NCI-H146 treated with DMSO at 0.1 percent for 48 hours (cell line): ENCODE measurements at regions not wholly inside any gene's neighbourhood (a gene's known extent, or its start where the extent isn't known, plus 50 kb on each side); places are given as distances from the start of the nearest gene placed in this dataset.

ENCODE experiments used
- DNase-seq: peaks from one replicate; lab custom pipeline; 2025; ENCODE audit not compliant: unreplicated experiment; lab: John Stamatoyannopoulos, UW

DNA sequence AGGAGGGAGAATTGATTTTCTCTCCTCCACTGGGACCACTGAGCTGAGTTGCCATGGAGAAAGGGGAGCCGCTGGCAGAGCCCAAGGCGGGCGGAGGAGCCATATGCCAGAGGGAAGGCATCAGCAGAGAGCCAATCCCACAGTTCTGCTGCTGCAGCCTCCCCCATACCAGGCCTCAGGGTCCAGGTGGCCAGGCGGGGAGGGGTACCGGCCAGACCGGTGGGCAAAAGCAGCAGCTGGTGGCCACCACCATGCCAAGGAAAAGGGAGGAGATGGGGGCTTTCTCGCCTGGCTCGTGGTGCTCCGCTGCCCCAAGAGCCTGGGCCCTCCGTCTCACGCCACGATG, 72.8 kb downstream of the PITPNM2 start:
- no peak for DNase-seq

DNA sequence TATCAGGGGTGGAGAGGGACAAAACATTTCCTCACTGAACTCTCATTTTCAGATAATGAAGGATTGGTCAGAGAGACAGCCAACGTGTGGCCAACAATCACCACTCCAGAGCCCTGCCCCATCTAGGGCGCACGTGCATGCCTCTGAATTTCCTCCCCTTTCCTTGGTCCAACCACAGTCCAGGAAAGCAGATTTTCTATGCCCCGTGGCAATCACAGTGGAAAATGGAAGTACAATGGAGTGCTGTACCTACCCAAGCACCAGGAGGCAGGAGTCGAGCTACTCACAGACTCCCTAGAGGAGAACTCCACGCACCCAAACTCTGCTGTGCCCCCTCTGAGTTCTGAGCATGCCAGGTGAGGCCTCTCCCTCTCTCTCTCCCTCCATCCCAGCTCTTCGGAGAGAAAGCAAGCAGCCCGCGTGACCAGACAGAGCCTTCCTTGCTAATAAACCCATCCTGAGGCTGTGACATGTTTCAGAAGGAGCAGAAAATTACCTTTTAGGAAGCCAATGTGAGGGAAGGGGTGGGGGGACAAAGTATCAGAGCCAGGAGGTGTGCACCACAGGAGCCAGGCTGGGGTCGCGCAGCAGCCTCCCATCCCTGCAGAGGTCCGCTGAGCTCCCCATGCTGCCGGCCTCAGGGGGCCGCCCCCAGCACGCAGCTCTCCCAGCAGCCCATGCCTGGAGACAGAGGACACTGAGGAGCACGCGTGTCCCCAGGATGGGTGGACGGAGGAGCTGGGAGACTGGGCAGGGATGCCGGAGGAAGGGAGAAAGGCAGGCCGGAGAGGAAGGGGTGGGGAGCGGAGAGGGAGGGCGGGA, 73.4 kb downstream of the PITPNM2 start:
- DNase-seq: no peak

DNA sequence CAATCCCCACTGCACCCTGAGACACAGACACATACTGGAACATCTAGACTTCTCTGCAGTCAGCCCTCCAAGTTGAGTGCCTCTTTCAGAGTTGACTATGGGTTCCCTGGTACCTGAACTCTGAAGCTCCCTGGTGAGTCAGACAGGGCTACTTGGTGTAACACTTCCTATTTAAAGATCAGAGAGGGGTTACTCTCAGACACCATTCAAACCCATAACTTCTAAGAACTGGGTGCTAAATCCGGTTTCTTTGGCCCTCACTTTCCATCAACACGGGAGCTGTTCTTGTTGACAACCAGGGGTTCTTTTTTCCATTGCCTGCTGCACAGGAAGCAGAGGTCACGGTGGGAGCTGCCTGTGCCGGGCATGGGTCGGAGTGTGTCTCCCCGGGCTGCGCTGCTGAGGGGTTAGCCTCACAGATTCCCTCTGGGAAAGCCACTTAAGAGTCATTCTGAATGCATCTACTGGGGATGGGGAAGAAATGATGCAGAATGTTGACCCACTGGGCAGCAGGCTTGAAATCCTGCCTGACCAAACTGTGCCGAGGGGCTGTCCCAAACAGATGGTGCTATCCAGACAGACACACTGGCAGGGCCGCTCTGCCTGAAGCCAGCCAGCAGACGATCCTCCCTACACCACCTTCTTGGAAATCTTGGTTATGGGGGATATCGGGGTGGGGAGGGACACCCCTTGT, 74.1 kb downstream of the PITPNM2 start:
- no peak for DNase-seq

DNA sequence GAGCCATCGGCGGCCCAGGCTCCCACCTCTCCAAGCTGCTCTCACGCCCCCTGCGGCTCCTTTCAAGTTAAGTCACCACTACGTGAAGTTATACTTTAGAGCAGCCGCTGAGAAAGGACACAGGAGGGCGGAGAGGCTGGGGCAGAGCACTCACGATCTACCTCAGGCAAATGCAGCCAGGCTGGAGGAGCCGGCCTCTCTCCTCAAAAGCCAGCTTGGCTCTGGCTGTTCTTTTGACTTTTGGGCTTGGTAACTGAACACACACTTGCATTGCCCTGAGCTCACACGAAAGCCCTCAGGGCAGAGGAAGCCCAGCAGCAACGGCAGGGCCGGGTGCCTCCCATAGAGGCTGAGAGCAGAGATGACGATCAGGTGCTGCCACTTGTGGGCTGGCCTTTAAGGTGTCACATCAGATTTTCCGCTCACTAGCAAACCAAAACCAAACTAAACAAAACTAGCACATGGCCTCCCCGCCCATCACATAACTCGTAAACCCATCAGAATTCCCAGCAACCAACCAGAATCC, 75.2 kb downstream of the PITPNM2 start:
- peak; percentile 74 for DNase-seq

DNA sequence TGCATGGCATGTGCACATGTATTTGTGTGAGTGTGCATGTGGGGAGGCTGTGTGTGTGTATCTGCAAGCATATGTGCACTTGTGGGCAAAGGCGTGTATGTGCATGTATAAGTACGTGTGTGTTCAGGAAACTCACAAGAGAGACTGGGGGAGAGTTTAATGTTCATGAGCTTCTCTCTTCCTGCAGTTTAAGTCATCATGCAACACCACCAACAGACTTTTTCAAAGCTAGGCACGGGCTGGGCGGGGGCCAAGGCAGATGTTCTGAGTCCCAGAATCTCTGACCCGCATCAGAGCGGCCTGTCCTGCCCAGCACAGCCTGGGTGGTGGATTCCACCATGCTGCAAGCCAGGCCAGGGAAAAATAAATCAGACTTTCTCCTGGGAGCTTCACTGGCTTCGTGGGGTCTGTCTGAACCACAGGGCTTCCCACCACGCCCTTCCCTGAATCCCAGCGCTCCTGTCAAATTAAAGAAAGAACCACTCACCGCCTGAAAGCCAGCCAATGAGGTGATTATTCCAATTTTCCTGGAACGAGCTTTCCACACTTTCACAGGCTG, 75.7 kb downstream of the PITPNM2 start:
- DNase-seq: no peak

DNA sequence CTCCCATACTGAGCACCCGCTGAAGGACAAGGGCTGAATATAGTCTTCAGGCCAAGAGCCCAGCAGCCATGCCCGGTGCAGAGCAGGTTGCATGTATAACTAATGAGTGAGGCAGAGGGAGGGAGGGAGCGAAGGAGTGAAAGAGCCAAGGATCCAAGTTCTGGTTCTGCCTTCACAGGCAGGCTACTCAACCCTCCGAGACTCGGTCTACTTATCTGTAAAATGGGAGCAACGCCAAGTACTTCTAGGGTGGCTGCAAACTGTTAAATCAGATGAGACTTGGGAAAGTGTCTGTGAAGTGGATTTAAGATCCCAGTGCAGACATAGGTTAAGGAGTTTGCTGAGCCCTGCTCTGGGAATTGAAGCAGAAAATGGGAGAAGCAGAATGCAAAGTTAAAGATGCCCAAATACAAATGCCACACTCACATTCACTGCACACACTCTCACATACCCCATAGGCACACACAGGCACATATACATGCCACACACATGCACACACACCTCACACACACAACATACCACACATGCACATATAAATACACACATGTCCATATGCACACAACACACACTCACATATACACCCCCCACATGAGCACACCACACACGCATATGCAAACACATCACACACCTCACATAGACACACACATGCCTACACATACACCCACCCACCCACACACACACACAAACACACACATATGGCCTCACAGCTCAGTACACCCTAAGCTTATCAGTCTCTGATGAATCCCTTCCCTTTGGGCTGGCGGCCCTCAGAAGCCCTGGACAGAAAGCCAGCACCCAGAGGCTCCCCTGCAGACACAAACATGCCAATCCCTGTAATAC, 76.7 kb downstream of the PITPNM2 start:
- no peak for DNase-seq

DNA sequence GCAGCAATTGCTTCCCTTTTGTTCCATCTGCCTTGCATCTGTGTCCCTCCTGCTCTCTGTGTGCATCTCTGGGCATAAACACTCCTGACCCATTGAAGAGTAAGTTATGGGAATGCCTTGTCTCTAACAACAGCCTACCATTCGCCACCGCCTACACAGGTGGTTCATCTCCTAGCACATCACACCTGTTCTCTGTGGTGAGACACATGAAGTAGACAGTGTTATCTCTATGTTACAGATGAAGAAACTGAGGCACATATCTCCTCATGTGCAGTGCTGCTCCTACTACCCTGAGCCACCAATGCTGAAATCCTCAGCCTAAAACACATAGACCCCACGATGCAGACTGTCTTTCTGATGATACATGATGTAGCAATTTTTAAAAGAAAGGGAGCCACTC, 77.6 kb downstream of the PITPNM2 start:
- no peak for DNase-seq

DNA sequence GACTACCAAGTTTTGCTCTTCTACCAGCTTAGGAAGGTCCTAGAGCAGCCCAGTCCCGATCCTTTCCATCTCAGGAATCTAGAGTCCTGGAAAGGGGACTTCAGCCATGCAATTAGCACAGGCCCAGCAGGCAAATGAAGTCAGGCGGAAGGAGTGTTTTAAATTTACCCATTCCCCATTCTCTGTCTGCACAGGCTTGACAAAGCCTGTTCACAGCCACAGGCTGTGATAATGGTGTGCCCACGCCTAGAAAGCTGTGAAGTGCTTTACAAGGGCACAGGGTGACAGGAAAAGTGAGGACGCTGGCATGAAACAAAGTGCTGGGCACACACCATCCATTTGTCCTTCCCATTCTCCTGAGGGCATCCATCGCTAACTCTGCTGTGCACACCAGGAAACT, 79.0 kb downstream of the PITPNM2 start:
- DNase-seq: no peak

DNA sequence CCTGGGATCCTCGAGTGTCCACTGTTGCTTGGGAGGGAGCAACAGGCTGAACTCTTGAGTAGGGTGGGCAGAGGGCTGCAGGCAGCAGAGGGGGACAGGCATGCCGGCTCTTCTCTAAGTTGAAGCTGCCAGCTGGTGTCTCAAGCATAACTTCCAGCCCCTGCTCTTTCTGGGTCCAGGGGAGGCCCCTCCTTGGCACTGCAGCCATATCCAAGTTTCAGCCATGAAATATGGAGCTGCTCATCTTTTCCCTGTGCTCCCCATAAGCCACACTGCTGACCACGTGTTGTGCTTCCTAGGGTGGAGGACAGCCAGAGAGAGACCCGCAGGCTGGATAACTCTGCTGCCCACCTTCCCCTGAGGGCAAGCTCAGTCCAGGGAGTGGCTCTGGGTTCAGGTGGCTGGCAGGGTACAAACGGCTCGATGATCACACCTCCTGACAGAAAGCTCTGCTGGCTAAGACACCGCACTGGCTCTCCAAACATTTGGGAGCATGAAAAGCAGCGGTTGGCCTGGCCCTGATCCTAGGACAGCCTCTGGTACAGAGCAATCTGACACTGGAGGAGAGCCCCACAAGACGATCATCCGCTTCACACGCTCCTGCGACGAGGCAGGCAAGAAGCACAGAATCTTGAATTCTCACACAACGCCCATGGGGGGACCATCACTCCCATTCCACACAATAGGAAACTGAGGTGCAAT, 79.6 kb downstream of the PITPNM2 start:
- no peak for DNase-seq

DNA sequence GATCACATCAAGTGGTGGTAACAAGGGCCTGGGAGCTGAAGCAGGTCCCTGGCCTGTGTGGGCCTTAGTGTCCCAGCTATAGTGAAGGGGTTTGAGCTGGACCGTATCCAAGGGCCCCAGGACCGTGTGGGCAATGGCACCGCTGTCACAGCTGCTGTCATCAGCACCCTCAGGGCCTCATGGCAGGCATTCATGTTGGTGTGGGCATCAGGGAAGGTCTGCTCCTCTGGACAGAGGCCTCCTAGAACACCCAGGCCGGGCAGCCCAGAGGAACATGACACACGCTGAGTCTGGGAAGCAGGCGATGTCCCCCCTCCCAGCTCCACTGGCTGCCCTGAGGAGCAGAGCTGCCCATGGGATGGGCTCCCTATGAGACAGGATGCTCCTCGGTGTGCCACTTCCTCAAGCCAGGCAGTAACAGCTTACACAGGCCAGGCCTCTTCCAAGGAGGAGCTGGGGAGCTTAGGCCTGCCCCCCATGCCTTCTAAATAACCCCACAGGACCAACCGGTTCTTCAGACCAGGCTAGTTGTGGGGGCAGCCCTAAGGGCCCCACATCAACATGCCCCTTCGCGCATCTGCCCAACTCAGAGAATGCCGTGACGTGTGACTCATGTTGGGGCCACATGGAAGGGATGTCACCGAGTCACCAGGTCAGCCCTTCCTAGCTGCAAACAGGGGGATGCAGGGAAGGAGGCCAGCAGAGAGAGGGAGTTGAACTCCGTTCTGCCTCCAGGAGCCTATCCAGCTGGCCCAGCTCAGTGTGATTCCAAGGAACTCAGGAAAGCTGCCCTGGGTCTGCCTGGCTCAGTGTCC, 80.4 kb downstream of the PITPNM2 start:
- no peak for DNase-seq

DNA sequence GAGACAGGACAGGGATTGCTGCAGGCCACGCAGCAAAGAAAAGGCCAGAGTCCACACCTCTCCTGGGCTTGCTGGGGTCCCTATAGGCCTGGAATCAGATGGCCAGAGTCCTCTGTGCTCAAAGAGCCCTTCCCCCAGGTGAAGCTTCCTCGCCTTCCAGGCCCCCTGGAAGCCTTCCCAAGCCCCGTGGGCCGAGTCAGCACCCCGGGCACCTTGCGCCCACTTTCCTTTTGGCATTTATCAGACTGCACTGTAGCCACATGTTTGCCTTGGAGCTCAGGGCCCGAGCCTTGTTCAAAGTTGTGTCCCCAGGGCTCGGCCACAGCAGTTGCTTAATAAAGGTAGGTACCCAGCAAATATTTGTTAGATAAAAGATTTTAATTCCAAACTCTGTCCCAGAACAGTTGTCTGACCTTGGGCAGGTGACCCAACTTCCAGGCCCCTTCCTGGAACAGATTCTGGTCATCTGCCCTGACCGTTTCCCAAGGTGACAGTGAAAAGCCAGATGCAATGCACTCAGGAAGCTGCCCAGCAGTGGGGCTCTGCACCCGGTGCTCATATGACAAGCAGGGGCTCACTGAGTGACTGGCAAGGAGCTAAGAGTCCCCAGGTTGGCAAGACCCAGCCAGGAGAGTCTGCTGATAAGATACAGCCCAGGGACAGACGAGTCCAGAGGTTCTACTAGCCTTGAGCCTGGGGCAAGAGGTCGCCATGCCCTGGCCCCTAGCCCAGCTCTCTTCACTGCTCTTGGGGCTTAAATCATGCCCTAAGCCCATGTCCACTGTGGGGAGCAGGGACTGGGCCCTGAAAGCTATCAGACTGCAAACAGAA, 81.2 kb downstream of the PITPNM2 start:
- no peak for DNase-seq

DNA sequence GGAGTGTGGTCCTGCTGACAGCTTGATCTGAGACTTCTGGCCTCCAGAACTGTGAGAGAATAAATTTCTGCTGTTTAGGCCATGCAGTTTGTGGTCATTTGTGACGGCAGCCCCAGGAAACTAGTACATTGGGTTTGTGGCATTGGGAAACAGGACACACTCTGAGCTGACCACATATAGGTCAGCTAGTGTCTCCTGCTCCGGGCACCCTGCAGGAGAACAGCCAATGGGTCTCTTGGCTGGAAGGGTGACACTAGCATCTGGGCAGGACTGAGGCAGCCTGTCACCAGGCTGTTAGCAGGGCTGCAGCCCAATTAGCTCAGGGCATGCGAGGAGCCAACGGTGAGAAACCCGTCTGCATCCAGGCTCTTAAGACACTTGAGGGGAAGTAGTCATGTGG, 83.2 kb downstream of the PITPNM2 start:
- no peak for DNase-seq

DNA sequence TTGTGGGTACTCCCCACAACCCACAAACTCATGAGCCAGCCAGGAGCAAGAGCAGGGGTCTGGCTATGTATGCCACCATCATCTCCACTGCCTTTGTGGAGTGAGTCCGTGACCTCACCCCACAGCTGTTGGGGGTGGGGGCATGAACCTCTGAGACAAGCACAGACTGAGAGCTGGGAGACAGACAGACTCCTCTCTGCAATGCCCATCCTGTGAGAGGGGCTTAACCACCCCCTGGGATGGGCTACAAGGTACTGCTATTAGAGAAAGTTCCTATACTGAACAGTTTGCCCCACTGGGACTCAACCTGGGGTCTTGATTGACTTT, 84.5 kb downstream of the PITPNM2 start:
- no peak for DNase-seq

DNA sequence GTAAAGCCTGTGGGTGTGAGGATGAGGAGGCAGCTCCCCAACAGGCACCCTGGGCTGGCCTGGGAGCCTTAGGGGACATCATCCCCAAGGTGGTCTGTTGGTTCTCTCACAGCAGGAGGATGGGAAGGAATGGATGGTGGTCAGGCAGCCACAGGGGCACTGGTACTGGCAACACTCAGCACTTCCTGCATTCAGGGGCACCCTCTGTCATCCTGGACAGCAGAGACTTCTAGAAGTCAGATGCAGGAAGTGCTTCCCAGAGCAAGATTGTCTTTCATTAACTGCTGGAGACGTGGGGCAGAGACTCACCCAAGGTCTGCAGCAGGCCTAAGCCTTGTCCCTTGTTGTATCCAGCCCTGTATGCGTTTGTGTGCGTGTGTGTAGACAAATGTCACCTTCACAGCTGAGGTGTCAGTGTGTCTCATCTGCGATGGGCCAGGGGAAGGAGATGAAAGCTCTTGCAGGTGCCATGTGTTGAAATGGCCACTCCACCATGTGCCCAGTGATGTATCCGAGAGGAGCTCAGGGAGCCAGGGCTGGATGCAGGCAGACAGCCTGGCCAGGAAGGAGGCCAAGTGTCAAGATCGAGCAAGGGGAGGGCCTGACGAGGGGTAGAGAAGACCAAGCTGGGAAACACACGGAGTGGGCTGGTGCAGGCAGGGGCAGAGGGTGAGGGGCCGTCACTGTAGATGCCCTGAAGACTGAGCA, 85.1 kb downstream of the PITPNM2 start:
- no peak for DNase-seq

DNA sequence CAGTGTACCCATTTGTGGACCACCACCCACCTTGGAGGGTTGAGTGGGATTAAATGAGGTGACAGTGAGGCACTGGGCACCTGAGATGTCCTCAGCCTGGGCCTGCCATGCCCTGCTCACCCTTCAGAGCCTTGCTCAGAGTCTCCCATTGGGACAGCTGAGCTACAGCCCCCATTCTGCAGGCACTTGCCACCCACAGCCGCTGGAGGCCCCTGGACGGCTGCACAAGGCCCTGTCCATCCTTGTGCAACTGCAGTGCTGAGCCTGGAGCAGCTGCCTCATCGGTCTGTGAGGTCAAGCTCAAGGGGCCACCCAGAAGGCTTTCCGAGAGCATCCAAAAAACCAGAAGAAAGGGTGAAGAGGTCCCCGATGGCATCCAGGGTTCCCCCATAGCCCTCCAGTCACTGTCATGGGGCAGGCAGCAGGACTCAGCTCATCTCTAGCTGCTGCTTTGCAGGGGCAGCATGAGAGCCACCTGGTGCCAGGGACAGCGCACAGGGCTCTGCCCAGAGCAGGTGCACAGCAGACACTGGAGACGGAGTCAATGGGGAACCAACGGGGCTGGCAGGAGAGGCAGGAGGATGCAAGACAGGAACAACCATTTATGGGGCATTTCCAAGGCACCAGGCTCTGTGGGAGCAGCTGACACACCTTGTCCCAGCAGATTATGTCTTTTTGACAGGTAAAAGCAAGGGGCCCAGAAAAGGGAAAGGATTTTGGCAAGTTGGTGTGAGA, 84.6 kb downstream of the ARL6IP4 start:
- no peak for DNase-seq

DNA sequence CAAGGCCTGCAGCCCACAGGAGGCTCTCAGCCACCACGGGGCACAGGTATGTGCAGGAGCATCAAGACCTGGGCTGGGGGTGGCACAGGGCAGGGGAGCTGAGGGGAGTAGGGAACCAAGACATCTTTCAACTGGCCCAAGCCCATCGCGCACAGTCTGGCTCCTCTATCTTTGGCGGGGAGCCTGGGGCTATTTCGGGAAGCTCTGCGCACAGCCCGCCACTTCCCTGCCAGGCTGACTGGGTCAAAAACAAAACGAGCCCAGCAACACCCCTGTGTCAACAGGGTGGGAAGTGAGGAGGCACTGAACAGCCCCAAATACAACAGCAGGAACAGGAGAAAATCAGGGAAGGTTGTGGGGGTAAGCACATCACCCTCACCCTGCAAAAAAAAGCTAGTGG, 83.9 kb downstream of the ARL6IP4 start:
- no peak for DNase-seq

DNA sequence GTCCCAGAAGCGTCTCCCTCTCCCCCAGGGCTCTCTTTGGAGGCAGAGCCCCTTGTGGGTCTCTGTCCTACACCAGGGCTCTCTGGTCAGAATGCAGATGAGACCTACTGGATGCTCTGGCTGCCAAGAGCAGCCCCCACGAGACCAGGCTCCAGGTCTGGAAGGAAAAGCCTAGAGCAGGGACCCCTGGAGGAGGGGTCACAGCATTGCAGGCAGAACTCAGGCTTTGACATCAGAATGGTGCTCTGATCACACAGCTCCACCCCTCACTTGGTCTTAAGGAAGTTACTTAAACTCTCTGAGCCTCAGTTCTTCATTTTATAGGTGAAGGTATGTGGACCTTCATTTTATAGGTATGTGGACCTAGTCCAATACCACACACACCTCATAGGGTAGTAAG, 83.1 kb downstream of the ARL6IP4 start:
- DNase-seq: no peak
